Adrenal gland (tissue), 9 donors: ENCODE measurements at regions not wholly inside any gene's neighbourhood (a gene's known extent, or its start where the extent isn't known, plus 50 kb on each side); places are given as distances from the start of the nearest gene placed in this dataset.

Experiments used
- DNase-seq, 7 donors: peaks; one replicate each; pipeline ENCODE4 v3.0.0-alpha.2; 2019 to 2020
- H3K27ac ChIP-seq, 5 donors: fragments of 200-600 bp; sonication (generic) in 4 of 5; 1 replicate in 3 of 5; 2 replicates in 2 of 5; pipeline versions ENCODE4 v1.5.1 to v1.8.0; 2016 to 2020; ENCODE audit warnings: mild to moderate bottlenecking in 1 of 5
- H3K27me3 ChIP-seq: fragments of 200-600 bp; 2 replicates; pipeline ENCODE4 v1.8.0; 2021
- H3K36me3 ChIP-seq, 2 donors: fragments of 200-600 bp; replicated peaks in 1 of 2; 1 replicate in 1 of 2; 2 replicates in 1 of 2; pipeline versions ENCODE4 v1.5.1 to v1.8.0; 2018 to 2022
- H3K4me1 ChIP-seq, 2 donors: fragments of 200-600 bp; replicated peaks in 1 of 2; 1 replicate in 1 of 2; 2 replicates in 1 of 2; pipeline versions ENCODE4 v1.5.1 to v1.8.0; 2018 to 2021
- H3K4me3 ChIP-seq, 4 donors: fragments of 200-600 bp; sonication (generic) in 3 of 4; one replicate each; pipeline ENCODE4 v1.5.1; 2016 to 2018
- H3K9me3 ChIP-seq, 3 donors: fragments of 200-600 bp; sonication (generic) in 1 of 3; replicated peaks in 1 of 3; 1 replicate in 2 of 3; 2 replicates in 1 of 3; pipeline versions ENCODE4 v1.5.1 to v1.8.0; 2016 to 2021
- CTCF ChIP-seq, 6 experiments: fragments of 450-650 bp in 4 of 6; fragments of 200-600 bp in 2 of 6; sonication (generic) in 1 of 6; IDR thresholded peaks; 1 replicate in 5 of 6; 2 replicates in 1 of 6; pipeline versions ENCODE4 v1.5.1 to v1.8.0; 2016 to 2021; ENCODE audit warnings: antibody characterized with exemption in 6 of 6, mild to moderate bottlenecking in 2 of 6, moderate library complexity in 1 of 6
- POLR2A ChIP-seq, 2 donors: fragments of 450-650 bp; IDR thresholded peaks; one replicate each; pipeline ENCODE4 v1.6.1; 2017; ENCODE audit warnings: antibody characterized with exemption in 2 of 2, mild to moderate bottlenecking in 2 of 2, moderate library complexity in 1 of 2
- WGBS, 4 donors: extraction: QIAGEN DNeasy Blood & Tissue Kit in 2 of 4; methylation state at CpG; one replicate each; pipeline versions ENCODE4 v1.1.5 to v1.1.7; 2013 to 2017; 5-methylcytosine and 5-hydroxymethylcytosine counted together
- intact Hi-C, 2 donors: fragments of 100-400 bp; cut with DNase I; formaldehyde crosslinking; loops; one replicate each; pipeline versions ENCODE4 v1.14.1 to v1.15.0; 2022 to 2023
- donor health status: healthy with polysubstance abuse.
- donor health status: Bipolar disorder and iron deficiency.
- donor health status: DM: yes; HTN: yes; CAD: no.
- donor health status: DM: no; HTN: no; CAD: no.
- donor health status: DM: no; HTN: no; CAD: no.

- Histone ChIP-seq H3K36me3 (no peaks in the 10 kb centered on the region), H3K27me3 (no peaks in the 10 kb centered on the region), H3K4me1 (no peaks in the 10 kb centered on the region), H3K9me3 (no peaks in the 10 kb centered on the region), H3K27ac (no peak overlapping the region), H3K4me3 (no peak overlapping the region)
- 75 to 85% (median 81%) methylated on average over 2 of the region's 2 CpGs for WGBS, 4 donors
- no peak for DNase-seq
- no peak for TF ChIP-seq CTCF (IDR thresholded peaks at IDR 0.05)
- intact Hi-C loops, result no loop called here
These were observed 625.2 kb upstream of the CELF2 start for GRCh38 chr10:10392511-10392910.

GRCh38 chr10:10394933-10395658, 622.6 kb upstream of the CELF2 start:
- no peak for DNase-seq
- no peak for TF ChIP-seq CTCF (IDR thresholded peaks at IDR 0.05)
- Histone ChIP-seq H3K27me3 (no peaks in the 10 kb centered on the region), H3K36me3 (no peaks in the 10 kb centered on the region), H3K9me3 (no peaks in the 10 kb centered on the region), H3K4me3 (no peak overlapping the region), H3K4me1 (no peaks in the 10 kb centered on the region), H3K27ac (no peak overlapping the region)
- 71 to 84% (median 82%) methylated on average over 4 of the region's 4 CpGs for WGBS, 4 donors
- intact Hi-C loops, result no loop called here

DNA sequence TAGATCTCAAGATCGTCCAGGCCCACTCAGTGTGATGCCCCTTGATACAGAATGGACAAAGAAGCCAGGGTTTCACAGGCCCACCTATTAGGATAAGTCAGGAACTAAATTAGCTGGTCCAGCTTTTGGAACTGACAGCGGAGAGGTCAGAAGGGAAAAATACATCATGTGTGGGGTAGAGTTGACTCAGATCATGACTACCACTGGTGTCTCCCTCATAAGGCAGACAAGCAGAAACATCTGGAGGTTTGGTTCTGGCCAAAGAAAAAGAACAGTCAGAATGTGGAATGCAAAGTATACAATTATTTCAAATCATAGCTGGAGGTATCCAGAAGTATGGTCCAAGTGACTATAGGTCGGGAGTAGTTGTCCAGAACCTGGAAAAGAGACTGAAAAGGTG, 621.1 kb upstream of the CELF2 start:
- no peaks in the 10 kb centered on the region for H3K9me3 ChIP-seq
- WGBS, 4 donors, result 65 to 80% (median 76%) methylated on average over 3 of the region's 3 CpGs
- DNase-seq, result no peak
- H3K36me3 ChIP-seq, result no peaks in the 10 kb centered on the region
- no peaks in the 10 kb centered on the region for H3K27me3 ChIP-seq
- TF ChIP-seq POLR2A (IDR thresholded peaks at IDR 0.05) (no peak), CTCF (IDR thresholded peaks at IDR 0.05) (no peak)
- no peak overlapping the region for H3K4me3 ChIP-seq
- no peak overlapping the region for H3K27ac ChIP-seq
- intact Hi-C loops, result no loop called here
- H3K4me1 ChIP-seq, result no peaks in the 10 kb centered on the region

DNA sequence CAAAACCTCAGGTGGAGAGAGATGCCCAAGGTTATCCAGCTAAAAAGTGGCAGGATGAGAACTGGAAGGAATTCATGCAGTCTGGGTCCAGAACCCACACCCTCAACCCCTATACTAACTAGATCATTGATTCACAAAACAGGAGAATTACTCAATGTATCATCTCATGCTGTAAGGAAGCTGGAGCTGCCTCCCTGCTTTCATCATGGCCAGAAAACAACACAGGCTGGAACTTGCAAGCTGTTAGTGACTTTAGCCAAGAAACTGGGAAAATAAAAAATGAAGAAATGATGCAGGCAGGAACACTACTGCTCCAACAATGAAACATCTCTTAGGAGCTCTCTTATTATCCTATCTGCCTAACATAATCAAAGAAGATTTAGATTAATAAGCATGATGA, 619.8 kb upstream of the CELF2 start:
- no peaks in the 10 kb centered on the region for H3K4me1 ChIP-seq
- no peak overlapping the region for H3K27ac ChIP-seq
- TF ChIP-seq POLR2A (IDR thresholded peaks at IDR 0.05), result no peak
- TF ChIP-seq CTCF (IDR thresholded peaks at IDR 0.05), result no peak
- H3K36me3 ChIP-seq, result no peaks in the 10 kb centered on the region
- DNase-seq, result no peak
- no peak overlapping the region for H3K4me3 ChIP-seq
- intact Hi-C loops, result no loop called here
- H3K9me3 ChIP-seq, result no peaks in the 10 kb centered on the region
- no peaks in the 10 kb centered on the region for H3K27me3 ChIP-seq
